ENCODE measurements at regions not wholly inside any gene's neighbourhood (a gene's known extent, or its start where the extent isn't known, plus 50 kb on each side); places are given as distances from the start of the nearest gene placed in this dataset.

DNA sequence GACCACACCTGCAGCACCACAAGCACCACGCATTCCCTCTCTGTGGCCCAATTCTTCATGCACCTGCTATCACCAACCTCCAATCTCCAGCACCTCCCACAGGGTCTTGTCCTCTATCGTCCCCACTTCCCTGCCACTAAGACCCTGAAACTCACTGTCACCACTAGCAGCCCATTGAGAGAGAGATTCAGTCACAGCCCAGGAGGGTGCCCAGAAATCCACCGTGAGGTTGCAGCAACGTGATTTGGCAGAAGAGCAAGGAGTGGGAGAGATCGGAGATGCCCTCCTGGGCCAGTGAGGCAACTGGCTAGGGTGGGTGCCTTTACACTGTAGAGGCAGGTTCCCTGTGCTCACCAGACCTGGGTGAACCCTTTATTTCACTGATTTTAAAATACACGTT lies 90.1 kb downstream of the ANKRD60 start:
- peaks cover 0 to 73% (median 8%) of the 10 kb centered on the region in 4 donors for H3K27me3 ChIP-seq
- H3K27ac ChIP-seq (replicated peaks in 1 of 4): no peak overlapping the region
- no peak overlapping the region for H3K4me3 ChIP-seq
- H3K4me1 ChIP-seq: peaks cover 0 to 17% (median 11%) of the 10 kb centered on the region in 4 donors
- intact Hi-C loops (cut with DNase I): no loop called here
- DNase-seq (ENCODE audit: extremely low spot score): peak; percentile 62
- WGBS: 85% methylated on average over 6 of the region's 6 CpGs
- no peaks in the 10 kb centered on the region for H3K9me3 ChIP-seq
- H3K36me3 ChIP-seq: no peaks in the 10 kb centered on the region
- TF ChIP-seq POLR2AphosphoS5 (IDR thresholded peaks at IDR 0.05) (no peak), POLR2A (IDR thresholded peaks at IDR 0.05; ENCODE audit: low read depth) (no peak), EP300 (IDR thresholded peaks at IDR 0.05) (no peak)
- TF ChIP-seq, protein P1, sequence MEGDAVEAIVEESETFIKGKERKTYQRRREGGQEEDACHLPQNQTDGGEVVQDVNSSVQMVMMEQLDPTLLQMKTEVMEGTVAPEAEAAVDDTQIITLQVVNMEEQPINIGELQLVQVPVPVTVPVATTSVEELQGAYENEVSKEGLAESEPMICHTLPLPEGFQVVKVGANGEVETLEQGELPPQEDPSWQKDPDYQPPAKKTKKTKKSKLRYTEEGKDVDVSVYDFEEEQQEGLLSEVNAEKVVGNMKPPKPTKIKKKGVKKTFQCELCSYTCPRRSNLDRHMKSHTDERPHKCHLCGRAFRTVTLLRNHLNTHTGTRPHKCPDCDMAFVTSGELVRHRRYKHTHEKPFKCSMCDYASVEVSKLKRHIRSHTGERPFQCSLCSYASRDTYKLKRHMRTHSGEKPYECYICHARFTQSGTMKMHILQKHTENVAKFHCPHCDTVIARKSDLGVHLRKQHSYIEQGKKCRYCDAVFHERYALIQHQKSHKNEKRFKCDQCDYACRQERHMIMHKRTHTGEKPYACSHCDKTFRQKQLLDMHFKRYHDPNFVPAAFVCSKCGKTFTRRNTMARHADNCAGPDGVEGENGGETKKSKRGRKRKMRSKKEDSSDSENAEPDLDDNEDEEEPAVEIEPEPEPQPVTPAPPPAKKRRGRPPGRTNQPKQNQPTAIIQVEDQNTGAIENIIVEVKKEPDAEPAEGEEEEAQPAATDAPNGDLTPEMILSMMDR (IDR thresholded peaks at IDR 0.05): no peak

DNA sequence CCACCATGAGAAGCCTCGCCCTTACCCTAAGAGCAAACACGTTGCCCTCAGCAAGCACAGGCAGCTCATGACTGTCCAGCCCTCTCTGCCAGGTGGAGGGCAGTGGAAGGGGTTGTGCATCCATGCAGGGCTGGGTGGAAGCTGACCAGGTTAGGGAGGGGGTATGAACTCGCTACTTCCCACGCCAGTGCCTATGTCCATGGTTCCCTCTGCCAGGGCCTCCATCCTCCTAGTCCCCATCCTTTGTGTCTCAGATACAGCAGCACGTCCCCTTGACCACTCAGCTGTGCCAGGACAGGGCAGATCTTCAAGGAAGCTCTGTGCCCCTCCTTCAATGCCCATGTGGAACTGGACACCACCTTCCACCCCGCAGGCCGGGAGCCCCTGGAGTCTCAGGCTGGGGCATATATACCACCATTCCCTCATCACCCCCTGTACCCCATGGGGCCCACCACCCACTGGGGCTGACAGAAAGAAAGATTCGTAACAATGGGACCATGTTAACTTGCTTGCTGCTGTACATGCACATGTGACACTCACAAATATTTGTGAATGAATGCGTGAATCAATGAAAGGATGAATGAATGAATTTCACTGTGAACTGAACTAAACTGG lies 90.7 kb downstream of the ANKRD60 start:
- Histone ChIP-seq H3K36me3 (no peaks in the 10 kb centered on the region), H3K27me3 (peaks cover 0 to 72% (median 8%) of the 10 kb centered on the region in 4 donors), H3K4me1 (peaks cover 0 to 18% (median 11%) of the 10 kb centered on the region in 4 donors), H3K4me3 (no peak overlapping the region), H3K9me3 (no peaks in the 10 kb centered on the region), H3K27ac (replicated peaks in 1 of 4) (no peak overlapping the region)
- DNase-seq (ENCODE audit: extremely low spot score): peak; percentile 55
- intact Hi-C loops (cut with DNase I): no loop called here
- 88% methylated on average over 8 of the region's 9 CpGs for WGBS
- TF ChIP-seq POLR2AphosphoS5 (IDR thresholded peaks at IDR 0.05) (no peak), EP300 (IDR thresholded peaks at IDR 0.05) (no peak), POLR2A (IDR thresholded peaks at IDR 0.05; ENCODE audit: low read depth) (no peak)
- TF ChIP-seq, protein P1 (IDR thresholded peaks at IDR 0.05): no peak

DNA sequence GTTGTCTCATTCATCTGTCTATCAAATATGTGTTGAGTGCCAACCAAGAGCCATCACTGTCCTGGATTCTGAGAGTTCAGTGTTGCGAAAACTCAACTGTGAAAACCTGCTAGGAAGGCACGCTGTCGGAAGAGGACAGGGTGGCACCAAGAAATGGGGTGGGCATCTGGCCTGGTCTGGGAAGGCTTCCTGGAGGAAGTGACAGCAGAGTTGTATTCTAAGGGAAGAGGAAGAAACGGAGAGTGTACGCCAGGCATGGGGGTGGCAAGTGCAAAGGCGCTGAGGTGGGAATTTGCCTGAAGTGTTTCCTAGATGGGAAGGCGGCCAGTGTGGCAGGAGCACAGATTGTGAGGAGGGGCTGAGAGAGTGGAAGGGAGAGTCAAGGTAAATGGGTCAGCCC lies 91.2 kb downstream of the ANKRD60 start:
- intact Hi-C loops (cut with DNase I): no loop called here
- no peak for TF ChIP-seq EP300 (IDR thresholded peaks at IDR 0.05)
- no peak for TF ChIP-seq POLR2A (IDR thresholded peaks at IDR 0.05; ENCODE audit: low read depth)
- no peak for TF ChIP-seq POLR2AphosphoS5 (IDR thresholded peaks at IDR 0.05)
- TF ChIP-seq, protein P1 (IDR thresholded peaks at IDR 0.05): no peak
- 98% methylated on average over 7 of the region's 7 CpGs for WGBS

DNA sequence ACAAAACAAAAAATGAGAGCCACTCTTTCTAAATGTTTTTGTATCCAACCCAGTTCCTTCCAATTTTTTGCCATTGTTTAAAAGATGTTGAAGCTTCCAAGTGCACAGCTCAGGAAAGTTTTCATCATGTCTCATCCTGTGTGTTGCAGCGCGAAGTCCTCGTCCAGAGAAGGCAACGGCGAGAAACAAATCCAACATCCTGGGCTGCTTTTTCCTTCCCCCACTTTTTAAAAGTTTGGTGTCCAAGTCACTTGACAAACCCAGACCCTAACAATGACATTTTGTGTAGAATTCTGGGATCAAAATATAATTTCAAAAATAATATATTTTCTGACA lies 92.3 kb downstream of the ANKRD60 start:
- Histone ChIP-seq H3K27ac (replicated peaks in 1 of 4) (no peak overlapping the region), H3K9me3 (no peaks in the 10 kb centered on the region), H3K27me3 (peaks cover 0 to 62% (median 8%) of the 10 kb centered on the region in 4 donors), H3K36me3 (no peaks in the 10 kb centered on the region), H3K4me3 (no peak overlapping the region), H3K4me1 (peaks cover 5 to 34% (median 23%) of the 10 kb centered on the region in 4 donors)
- TF ChIP-seq EP300 (IDR thresholded peaks at IDR 0.05) (no peak), POLR2AphosphoS5 (IDR thresholded peaks at IDR 0.05) (no peak), POLR2A (IDR thresholded peaks at IDR 0.05; ENCODE audit: low read depth) (no peak)
- TF ChIP-seq, protein P1 (IDR thresholded peaks at IDR 0.05): no peak
- 54% methylated on average over 5 of the region's 5 CpGs for WGBS
- peak; percentile 47 for DNase-seq (ENCODE audit: extremely low spot score)
- intact Hi-C loops (cut with DNase I): no loop called here

More for the DNA sequence above, 91.2 kb downstream of the ANKRD60 start:
- Histone ChIP-seq H3K9me3 (no peaks in the 10 kb centered on the region), H3K36me3 (no peaks in the 10 kb centered on the region), H3K4me1 (peaks cover 0 to 23% (median 12%) of the 10 kb centered on the region in 4 donors), H3K27me3 (peaks cover 0 to 67% (median 8%) of the 10 kb centered on the region in 4 donors), H3K4me3 (no peak overlapping the region), H3K27ac (replicated peaks in 1 of 4) (no peak overlapping the region)
- no peak for DNase-seq (ENCODE audit: extremely low spot score)
